ENCODE measurements at regions not wholly inside any gene's neighbourhood (a gene's known extent, or its start where the extent isn't known, plus 50 kb on each side); places are given as distances from the start of the nearest gene placed in this dataset.

DNA sequence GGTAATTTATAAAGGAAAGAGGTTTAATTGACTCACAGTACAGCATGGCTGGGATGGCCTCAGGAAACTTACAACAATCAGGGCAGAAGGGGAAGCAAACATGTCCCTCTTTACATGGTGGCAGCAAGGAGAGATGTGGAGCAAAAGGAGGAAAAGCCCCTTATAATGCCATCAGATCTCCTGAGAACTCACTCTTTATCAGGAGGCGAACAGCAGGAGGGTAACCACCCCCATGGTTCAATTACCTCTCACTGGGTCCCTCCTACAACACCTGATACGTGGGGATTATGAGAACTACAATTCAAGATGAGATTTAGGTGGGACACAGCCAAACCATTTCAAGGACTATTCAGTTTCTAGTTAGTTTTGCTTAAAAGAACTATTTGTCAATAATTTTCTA lies 453.3 kb downstream of the C12orf50 start:
- no peak for TF ChIP-seq GLIS2 (tag by site-specific recombination; IDR thresholded peaks at IDR 0.05)
- TF ChIP-seq, protein P1, sequence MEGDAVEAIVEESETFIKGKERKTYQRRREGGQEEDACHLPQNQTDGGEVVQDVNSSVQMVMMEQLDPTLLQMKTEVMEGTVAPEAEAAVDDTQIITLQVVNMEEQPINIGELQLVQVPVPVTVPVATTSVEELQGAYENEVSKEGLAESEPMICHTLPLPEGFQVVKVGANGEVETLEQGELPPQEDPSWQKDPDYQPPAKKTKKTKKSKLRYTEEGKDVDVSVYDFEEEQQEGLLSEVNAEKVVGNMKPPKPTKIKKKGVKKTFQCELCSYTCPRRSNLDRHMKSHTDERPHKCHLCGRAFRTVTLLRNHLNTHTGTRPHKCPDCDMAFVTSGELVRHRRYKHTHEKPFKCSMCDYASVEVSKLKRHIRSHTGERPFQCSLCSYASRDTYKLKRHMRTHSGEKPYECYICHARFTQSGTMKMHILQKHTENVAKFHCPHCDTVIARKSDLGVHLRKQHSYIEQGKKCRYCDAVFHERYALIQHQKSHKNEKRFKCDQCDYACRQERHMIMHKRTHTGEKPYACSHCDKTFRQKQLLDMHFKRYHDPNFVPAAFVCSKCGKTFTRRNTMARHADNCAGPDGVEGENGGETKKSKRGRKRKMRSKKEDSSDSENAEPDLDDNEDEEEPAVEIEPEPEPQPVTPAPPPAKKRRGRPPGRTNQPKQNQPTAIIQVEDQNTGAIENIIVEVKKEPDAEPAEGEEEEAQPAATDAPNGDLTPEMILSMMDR (tag by site-specific recombination; IDR thresholded peaks at IDR 0.05): no peak
- no peak for TF ChIP-seq ZFP37 (tag by site-specific recombination; IDR thresholded peaks at IDR 0.05)
